Mucosa of descending colon (tissue), 3 donors: ENCODE measurements at regions not wholly inside any gene's neighbourhood (a gene's known extent, or its start where the extent isn't known, plus 50 kb on each side); places are given as distances from the start of the nearest gene placed in this dataset.

Experiments used
- ATAC-seq: fragments of 200-7000 bp; cut with Tn5 transposase; one replicate; pipeline ENCODE4 v1.9.1; 2020; ENCODE audit warnings: mild to moderate bottlenecking, moderate library complexity
- DNase-seq, 3 donors: peaks; one replicate each; pipeline ENCODE4 v3.0.0-alpha.2; 2020
- H3K36me3 ChIP-seq: fragments of 200-600 bp; one replicate; pipeline ENCODE4 v1.8.0; 2021; ENCODE audit warnings: low read depth, mild to moderate bottlenecking
- H3K4me1 ChIP-seq: fragments of 200-600 bp; one replicate; pipeline ENCODE4 v1.8.0; 2021; ENCODE audit warnings: low read depth, mild to moderate bottlenecking
- H3K4me3 ChIP-seq: fragments of 200-600 bp; one replicate; pipeline ENCODE4 v1.8.0; 2021; ENCODE audit warnings: mild to moderate bottlenecking
- H3K9me3 ChIP-seq: fragments of 200-600 bp; one replicate; pipeline ENCODE4 v1.8.0; 2021; ENCODE audit warnings: mild to moderate bottlenecking
- CTCF ChIP-seq: fragments of 200-600 bp; IDR thresholded peaks from one replicate; pipeline ENCODE4 v1.8.0; 2022; ENCODE audit warnings: antibody characterized with exemption, mild to moderate bottlenecking
- intact Hi-C, 2 donors: fragments of 100-400 bp; cut with DNase I in 1 of 2; cut with micrococcal nuclease in 1 of 2; formaldehyde crosslinking; loops; one replicate each; pipeline versions ENCODE4 v1.11.0 to v1.11.1; 2022; cut with DNase I, micrococcal nuclease
- donor health status: DM: no; HTN: no; CAD: no; lungs with moderate emphysema.
- donor health status: DM: no; HTN: no; CAD: no.
- donor health status: DM: no; HTN: yes; CAD: no.

DNA sequence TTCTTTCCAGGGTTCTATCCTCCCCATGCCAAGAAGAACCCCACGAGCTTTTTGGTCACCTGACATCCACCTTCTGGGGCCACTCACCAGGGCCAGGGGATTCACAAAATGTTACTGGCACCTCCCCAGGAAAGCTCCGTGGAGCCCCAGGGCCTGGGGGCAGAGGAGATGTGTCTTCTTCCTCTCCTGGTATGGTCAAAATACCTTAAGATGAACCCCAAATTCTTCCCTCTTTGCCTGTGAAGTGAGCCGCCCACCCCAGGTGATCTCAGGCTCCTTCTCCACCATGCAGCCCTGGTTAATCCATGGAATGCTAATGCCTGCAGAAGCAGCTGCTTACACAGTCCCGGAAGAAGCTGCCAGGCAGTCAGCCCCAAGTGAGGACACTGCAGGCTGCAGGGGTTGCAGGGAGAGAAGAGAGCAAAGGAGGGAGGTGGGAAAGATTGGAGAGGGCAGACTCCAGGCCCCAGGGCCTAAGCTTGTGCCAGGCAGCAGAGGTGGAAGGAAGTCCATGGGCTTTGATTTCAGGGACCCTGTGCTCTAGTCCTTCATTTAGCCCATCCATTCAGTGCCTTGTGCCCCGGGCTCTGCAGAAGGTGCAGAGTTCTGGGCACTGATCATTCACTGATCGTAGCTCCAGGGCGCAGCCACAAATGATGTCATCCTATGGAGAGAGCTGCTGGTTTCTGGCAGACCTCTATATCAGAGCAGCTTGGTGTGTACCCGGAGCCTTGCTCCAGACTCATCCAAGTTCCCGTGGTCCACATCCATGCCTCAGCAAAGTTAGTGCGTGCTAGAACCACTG is 127.9 kb upstream of the NECTIN1 start:
- DNase-seq (no peak), ATAC-seq (no peak)
- no peaks in the 10 kb centered on the region for H3K4me1 ChIP-seq
- H3K4me3 ChIP-seq = no peak overlapping the region
- intact Hi-C loops = no loop called here
- TF ChIP-seq CTCF = no peak
- no peaks in the 10 kb centered on the region for H3K36me3 ChIP-seq
- H3K9me3 ChIP-seq = no peaks in the 10 kb centered on the region

DNA sequence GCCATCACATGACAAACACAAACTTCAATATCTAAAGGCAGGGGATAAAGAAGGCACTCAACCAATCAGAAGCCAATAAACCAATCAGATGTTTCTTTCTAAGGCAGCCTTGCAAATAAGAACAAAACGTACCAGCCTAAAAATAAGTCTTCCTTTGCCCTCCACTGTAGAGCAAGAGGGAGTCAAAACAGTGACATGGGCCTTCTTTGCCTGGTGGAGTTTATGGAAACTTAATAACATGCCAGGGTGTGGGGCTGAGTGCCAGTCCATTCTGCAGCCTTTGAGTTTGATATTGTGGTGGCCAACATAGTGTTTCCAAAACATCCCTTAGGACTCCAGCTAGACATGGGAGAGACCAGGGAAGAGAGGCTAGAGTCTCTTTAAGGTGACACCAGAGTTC is 126.1 kb upstream of the NECTIN1 start:
- H3K4me3 ChIP-seq = no peak overlapping the region
- H3K36me3 ChIP-seq = no peaks in the 10 kb centered on the region
- no peak for TF ChIP-seq CTCF
- ATAC-seq (no peak), DNase-seq (no peak)
- H3K4me1 ChIP-seq = no peaks in the 10 kb centered on the region
- no peaks in the 10 kb centered on the region for H3K9me3 ChIP-seq
- intact Hi-C loops = no loop called here

GRCh38 chr11:119854521-119854920 is 125.5 kb upstream of the NECTIN1 start:
- intact Hi-C loops = no loop called here
- peak in 2 of 3 donors; percentile 41 to 44 for DNase-seq
- no peaks in the 10 kb centered on the region for H3K36me3 ChIP-seq
- no peak overlapping the region for H3K4me3 ChIP-seq
- ATAC-seq = peak; percentile 87
- H3K4me1 ChIP-seq = no peaks in the 10 kb centered on the region
- no peaks in the 10 kb centered on the region for H3K9me3 ChIP-seq
- TF ChIP-seq CTCF = no peak

DNA sequence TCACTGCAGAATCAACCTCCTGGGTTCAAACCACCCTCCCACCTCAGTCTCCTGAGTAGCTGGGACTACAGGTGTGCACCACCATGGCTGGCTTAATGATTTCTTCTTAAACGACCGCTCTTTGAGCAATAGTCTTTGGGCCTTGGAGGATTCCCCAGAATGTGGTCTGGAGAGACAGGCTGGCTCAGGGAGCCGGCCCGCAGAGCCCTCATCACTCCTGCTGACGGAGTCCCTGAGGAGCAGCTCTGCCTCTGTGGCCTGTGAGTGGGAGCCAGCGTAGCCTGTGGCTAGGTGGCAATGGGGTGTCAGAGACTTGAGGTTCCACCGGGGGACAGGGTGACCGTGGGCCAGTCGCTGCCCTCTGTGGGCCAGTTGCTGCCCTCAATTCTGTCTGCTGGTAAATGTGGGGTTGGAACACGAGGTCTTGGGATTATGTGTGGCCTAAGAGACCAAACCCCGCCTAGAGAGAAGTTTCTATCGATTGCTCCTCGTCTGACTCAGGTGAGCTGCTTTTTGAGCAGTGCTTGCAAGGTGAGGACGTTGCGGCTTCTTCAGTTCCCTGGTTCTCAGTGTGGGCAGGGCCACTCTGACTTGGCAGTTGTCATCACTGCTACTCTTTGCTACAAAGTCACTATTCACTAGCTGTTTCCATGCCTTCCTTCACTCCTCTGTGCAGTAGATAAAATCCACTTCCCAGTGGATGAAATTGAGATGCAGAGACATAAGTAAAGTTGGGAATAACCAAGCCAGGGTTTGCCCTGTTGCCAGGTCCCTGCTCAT is 124.8 kb upstream of the NECTIN1 start:
- Histone ChIP-seq H3K4me3 (no peak overlapping the region), H3K9me3 (no peaks in the 10 kb centered on the region), H3K36me3 (no peaks in the 10 kb centered on the region), H3K4me1 (no peaks in the 10 kb centered on the region)
- TF ChIP-seq CTCF = no peak
- intact Hi-C loops = no loop called here
- DNase-seq (no peak), ATAC-seq (no peak)

- H3K4me3 ChIP-seq = no peak overlapping the region
- TF ChIP-seq CTCF = no peak
- no peaks in the 10 kb centered on the region for H3K4me1 ChIP-seq
- no peaks in the 10 kb centered on the region for H3K36me3 ChIP-seq
- H3K9me3 ChIP-seq = no peaks in the 10 kb centered on the region
- DNase-seq (no peak), ATAC-seq (no peak)
- intact Hi-C loops = no loop called here
These were observed 123.7 kb upstream of the NECTIN1 start for GRCh38 chr11:119852741-119853140.
